ENCODE measurements at regions not wholly inside any gene's neighbourhood (a gene's known extent, or its start where the extent isn't known, plus 50 kb on each side); places are given as distances from the start of the nearest gene placed in this dataset.

DNA sequence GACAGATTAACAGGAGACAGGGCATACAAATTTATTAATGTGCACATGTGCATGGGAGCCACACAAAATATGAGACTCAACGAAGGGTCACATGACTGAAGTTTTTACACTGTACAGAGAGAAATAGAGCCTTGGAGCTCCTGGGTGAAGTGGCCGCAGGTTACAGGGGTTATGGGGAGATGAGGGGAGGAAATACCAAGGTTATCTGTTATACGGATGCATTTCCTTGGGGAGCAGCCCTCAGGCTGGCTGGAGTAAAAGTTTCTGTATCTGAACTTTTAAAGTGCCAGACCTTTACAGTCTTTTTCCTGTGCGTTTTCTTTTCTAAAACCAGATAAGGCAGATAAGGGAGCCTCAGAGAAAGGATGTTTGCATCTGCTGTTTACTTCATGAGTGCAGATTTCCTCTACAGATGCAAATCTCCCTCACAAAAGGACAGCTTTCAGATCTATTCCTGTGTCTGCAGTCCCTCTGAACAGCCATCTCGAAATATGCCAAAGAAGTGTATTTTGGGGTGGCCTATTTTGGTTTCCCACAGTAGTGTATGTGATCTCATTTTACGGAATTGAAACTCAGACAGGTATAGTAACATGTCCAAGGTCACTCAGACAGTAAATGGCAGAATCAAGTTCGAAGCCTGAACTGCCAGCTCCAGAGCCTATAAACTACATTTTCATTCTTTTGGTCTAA is 139.3 kb upstream of the FBXL17 start:
- whole genome bisulfite sequencing = 25% methylated on average over 7 of the region's 7 CpGs
- Histone ChIP-seq H3K27ac (no peak overlapping the region), H3K4me3 (no peak overlapping the region), H3K36me3 (no peaks in the 10 kb centered on the region), H3K27me3 (replicated peaks; ENCODE audit: insufficient read depth) (no peaks in the 10 kb centered on the region), H3K4me1 (replicated peaks) (no peaks in the 10 kb centered on the region), H3K9me3 (no peaks in the 10 kb centered on the region)
- intact Hi-C loops (cut with DNase I) = loop anchor here (10.0 kb wide), 1 partner anchor 914 kb away; no protein-coding TSS in a partner anchor
- DNase-seq (ENCODE audit: low spot score) = no peak
- TF ChIP-seq POLR2AphosphoS5 (IDR thresholded peaks at IDR 0.05) (no peak), CTCF (IDR thresholded peaks at IDR 0.05) (no peak), POLR2A (IDR thresholded peaks at IDR 0.05) (no peak)

DNA sequence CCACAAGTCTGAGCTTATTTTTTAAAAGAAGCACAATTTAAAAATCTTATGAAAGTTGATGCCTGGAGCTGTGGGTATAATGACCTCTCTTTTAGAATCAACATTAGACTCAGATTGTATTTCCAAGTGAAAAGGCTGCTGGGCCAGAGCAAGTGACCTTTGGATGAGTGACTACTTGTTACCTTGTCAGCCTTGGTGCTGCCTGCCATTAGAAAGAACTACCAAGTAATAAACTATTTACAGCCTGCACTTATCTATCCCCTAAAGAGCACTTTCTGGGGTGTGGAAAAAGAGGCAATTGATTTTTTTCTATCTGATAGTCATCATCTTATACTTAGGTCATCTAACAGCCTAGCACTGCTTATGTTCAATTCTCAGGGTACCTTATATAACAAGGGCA is 134.9 kb upstream of the FBXL17 start:
- TF ChIP-seq POLR2AphosphoS5 (IDR thresholded peaks at IDR 0.05) (no peak), POLR2A (IDR thresholded peaks at IDR 0.05) (no peak), CTCF (IDR thresholded peaks at IDR 0.05) (no peak)
- intact Hi-C loops (cut with DNase I) = no loop called here
- Histone ChIP-seq H3K4me1 (replicated peaks) (no peaks in the 10 kb centered on the region), H3K36me3 (no peaks in the 10 kb centered on the region), H3K4me3 (no peak overlapping the region), H3K27ac (no peak overlapping the region), H3K27me3 (replicated peaks; ENCODE audit: insufficient read depth) (no peaks in the 10 kb centered on the region), H3K9me3 (no peaks in the 10 kb centered on the region)
- DNase-seq (ENCODE audit: low spot score) = no peak

- Histone ChIP-seq H3K27ac (no peak overlapping the region), H3K36me3 (no peaks in the 10 kb centered on the region), H3K9me3 (no peaks in the 10 kb centered on the region), H3K4me3 (no peak overlapping the region), H3K27me3 (replicated peaks; ENCODE audit: insufficient read depth) (no peaks in the 10 kb centered on the region), H3K4me1 (replicated peaks) (no peaks in the 10 kb centered on the region)
- TF ChIP-seq POLR2A (IDR thresholded peaks at IDR 0.05) (no peak), POLR2AphosphoS5 (IDR thresholded peaks at IDR 0.05) (no peak), CTCF (IDR thresholded peaks at IDR 0.05) (no peak)
- DNase-seq (ENCODE audit: low spot score) = no peak
- intact Hi-C loops (cut with DNase I) = no loop called here
- 21% methylated on average over 1 of the region's 1 CpG for WGBS
Measured at GRCh38 chr5:108515517-108516105, 133.7 kb upstream of the FBXL17 start.

- 93% methylated on average over 3 of the region's 3 CpGs for WGBS
- Histone ChIP-seq H3K4me3 (no peak overlapping the region), H3K27ac (no peak overlapping the region), H3K27me3 (replicated peaks; ENCODE audit: insufficient read depth) (no peaks in the 10 kb centered on the region), H3K4me1 (replicated peaks) (no peaks in the 10 kb centered on the region), H3K36me3 (no peaks in the 10 kb centered on the region), H3K9me3 (no peaks in the 10 kb centered on the region)
- TF ChIP-seq POLR2A (IDR thresholded peaks at IDR 0.05) = no peak
- TF ChIP-seq CTCF (IDR thresholded peaks at IDR 0.05) = no peak
- TF ChIP-seq POLR2AphosphoS5 (IDR thresholded peaks at IDR 0.05) = no peak
- DNase-seq (ENCODE audit: low spot score) = no peak
- intact Hi-C loops (cut with DNase I) = no loop called here
Measured at GRCh38 chr5:108508979-108509378, 127.1 kb upstream of the FBXL17 start.

DNA sequence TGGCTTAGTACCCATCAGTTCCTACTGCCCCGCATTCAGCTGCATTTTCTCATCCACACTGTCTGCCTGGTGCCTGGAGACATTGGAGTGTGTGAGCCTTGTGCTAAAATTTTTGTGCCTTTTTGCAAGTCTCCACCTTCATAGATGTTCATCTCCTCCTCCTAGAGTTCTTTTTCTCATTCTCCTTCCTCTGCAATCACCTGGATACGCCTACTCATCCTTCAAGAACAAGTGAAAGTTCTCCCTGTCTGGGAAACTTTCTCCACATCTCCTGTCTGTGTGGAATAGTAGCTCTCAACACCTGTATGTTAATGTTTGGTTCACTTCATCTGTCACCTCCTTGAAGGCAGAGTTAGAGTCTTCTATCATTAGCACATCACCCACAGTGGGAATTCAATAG is 125.7 kb upstream of the FBXL17 start:
- Histone ChIP-seq H3K36me3 (no peaks in the 10 kb centered on the region), H3K27ac (no peak overlapping the region), H3K27me3 (replicated peaks; ENCODE audit: insufficient read depth) (no peaks in the 10 kb centered on the region), H3K9me3 (no peaks in the 10 kb centered on the region), H3K4me3 (no peak overlapping the region), H3K4me1 (replicated peaks) (no peaks in the 10 kb centered on the region)
- no peak for TF ChIP-seq POLR2AphosphoS5 (IDR thresholded peaks at IDR 0.05)
- no peak for TF ChIP-seq POLR2A (IDR thresholded peaks at IDR 0.05)
- TF ChIP-seq CTCF (IDR thresholded peaks at IDR 0.05) = no peak
- no peak for DNase-seq (ENCODE audit: low spot score)
- 92% methylated on average over 2 of the region's 2 CpGs for whole genome bisulfite sequencing
- intact Hi-C loops (cut with DNase I) = no loop called here

Data from prostate gland (tissue), 2 donors.